Choroid plexus epithelial cell (primary cell): ENCODE measurements at regions not wholly inside any gene's neighbourhood (a gene's known extent, or its start where the extent isn't known, plus 50 kb on each side); places are given as distances from the start of the nearest gene placed in this dataset.

ENCODE experiments used
- DNase-seq: peaks from one replicate; pipeline ENCODE4 v3.0.0-alpha.2; 2010; ENCODE audit warnings: low read depth
- H3K4me3 ChIP-seq: 2 replicates; pipeline ENCODE4 v1.5.1; 2011; ENCODE audit warnings: low read depth, mild to moderate bottlenecking, control low read depth, low read length, moderate library complexity
- CTCF ChIP-seq: conservative IDR thresholded peaks from 2 replicates; pipeline ENCODE4 v1.5.1; 2011; ENCODE audit warnings: low read depth, mild to moderate bottlenecking, control low read depth, inconsistent platforms, low read length, moderate library complexity

GRCh38 chr11:88042238-88042637 lies 133.0 kb downstream of the RAB38 start:
- TF ChIP-seq CTCF, result no peak
- H3K4me3 ChIP-seq, result no peak overlapping the region
- no peak for DNase-seq

GRCh38 chr11:88041679-88042078 lies 133.6 kb downstream of the RAB38 start:
- DNase-seq, result no peak
- TF ChIP-seq CTCF, result no peak
- no peak overlapping the region for H3K4me3 ChIP-seq

GRCh38 chr11:88040148-88040496 lies 135.1 kb downstream of the RAB38 start:
- TF ChIP-seq CTCF, result no peak
- no peak for DNase-seq
- H3K4me3 ChIP-seq, result no peak overlapping the region

- DNase-seq, result no peak
- TF ChIP-seq CTCF, result no peak
- no peak overlapping the region for H3K4me3 ChIP-seq
These were observed 135.6 kb downstream of the RAB38 start for GRCh38 chr11:88039476-88040147.

- TF ChIP-seq CTCF, result no peak
- no peak overlapping the region for H3K4me3 ChIP-seq
- DNase-seq, result no peak
These were observed 137.2 kb downstream of the RAB38 start for GRCh38 chr11:88038063-88038462.

GRCh38 chr11:88036701-88037100 lies 138.5 kb downstream of the RAB38 start:
- H3K4me3 ChIP-seq, result no peak overlapping the region
- TF ChIP-seq CTCF, result no peak
- DNase-seq, result no peak

- DNase-seq, result no peak
- TF ChIP-seq CTCF, result no peak
- no peak overlapping the region for H3K4me3 ChIP-seq
These were observed 140.0 kb downstream of the RAB38 start for GRCh38 chr11:88035271-88035670.
